Peyer's patch (tissue), 4 donors: ENCODE measurements at regions not wholly inside any gene's neighbourhood (a gene's known extent, or its start where the extent isn't known, plus 50 kb on each side); places are given as distances from the start of the nearest gene placed in this dataset.

Source experiments
- POLR2A ChIP-seq, 2 donors: fragments of 450-650 bp; IDR thresholded peaks; one replicate each; pipeline ENCODE4 v1.5.1; 2017; ENCODE audit warnings: antibody characterized with exemption in 2 of 2, mild to moderate bottlenecking in 2 of 2, moderate library complexity in 2 of 2
- TF ChIP-seq, protein P1 (sequence below), 6 experiments: fragments of 450-650 bp in 4 of 6; fragments of 200-600 bp in 2 of 6; sonication (generic) in 1 of 6; IDR thresholded peaks; one replicate each; pipeline ENCODE4 v1.5.1; 2017 to 2019; ENCODE audit warnings: antibody characterized with exemption in 6 of 6, mild to moderate bottlenecking in 3 of 6, moderate library complexity in 1 of 6

DNA sequence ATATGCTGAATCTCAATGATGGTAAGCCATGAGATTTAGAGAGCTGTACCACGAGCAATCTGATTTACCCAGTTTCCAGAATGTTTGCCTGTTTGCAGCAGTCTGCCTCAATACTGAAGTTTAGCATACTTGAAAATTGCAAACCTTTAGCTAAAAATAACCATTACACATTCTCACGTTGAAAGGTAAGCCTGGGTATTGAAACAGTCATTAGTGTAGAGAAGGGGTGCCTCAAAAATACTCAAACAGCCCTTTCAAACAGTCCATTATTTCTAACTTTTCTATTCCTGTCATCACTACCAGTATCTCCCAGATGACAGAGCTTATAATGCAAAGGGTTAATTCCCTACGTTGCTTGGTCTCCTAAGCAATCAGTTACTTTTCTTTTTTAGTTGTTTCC lies 111.8 kb upstream of the MBNL1 start:
- TF ChIP-seq, protein P1, sequence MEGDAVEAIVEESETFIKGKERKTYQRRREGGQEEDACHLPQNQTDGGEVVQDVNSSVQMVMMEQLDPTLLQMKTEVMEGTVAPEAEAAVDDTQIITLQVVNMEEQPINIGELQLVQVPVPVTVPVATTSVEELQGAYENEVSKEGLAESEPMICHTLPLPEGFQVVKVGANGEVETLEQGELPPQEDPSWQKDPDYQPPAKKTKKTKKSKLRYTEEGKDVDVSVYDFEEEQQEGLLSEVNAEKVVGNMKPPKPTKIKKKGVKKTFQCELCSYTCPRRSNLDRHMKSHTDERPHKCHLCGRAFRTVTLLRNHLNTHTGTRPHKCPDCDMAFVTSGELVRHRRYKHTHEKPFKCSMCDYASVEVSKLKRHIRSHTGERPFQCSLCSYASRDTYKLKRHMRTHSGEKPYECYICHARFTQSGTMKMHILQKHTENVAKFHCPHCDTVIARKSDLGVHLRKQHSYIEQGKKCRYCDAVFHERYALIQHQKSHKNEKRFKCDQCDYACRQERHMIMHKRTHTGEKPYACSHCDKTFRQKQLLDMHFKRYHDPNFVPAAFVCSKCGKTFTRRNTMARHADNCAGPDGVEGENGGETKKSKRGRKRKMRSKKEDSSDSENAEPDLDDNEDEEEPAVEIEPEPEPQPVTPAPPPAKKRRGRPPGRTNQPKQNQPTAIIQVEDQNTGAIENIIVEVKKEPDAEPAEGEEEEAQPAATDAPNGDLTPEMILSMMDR (IDR thresholded peaks at IDR 0.05): no peak
- no peak for TF ChIP-seq POLR2A (IDR thresholded peaks at IDR 0.05)
